ENCODE measurements at regions not wholly inside any gene's neighbourhood (a gene's known extent, or its start where the extent isn't known, plus 50 kb on each side); places are given as distances from the start of the nearest gene placed in this dataset.

DNA sequence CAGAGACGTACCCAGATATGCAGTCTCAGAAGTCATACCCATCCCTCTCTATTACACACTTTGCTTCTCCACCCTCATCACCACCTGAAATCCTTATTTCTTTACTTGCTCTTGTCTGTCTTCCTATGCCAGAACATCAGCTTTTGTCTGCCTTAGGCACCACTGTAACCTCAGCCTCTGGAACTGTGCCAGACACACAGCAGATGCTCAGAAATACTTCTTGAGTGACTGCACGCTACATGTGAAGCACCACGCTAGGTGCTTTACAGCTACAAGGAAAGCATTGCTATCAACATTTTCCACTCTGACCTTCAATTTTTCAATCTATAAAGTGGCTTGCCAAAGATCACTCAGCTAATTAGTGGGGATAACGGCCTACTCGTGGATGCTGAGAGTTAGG lies 226.8 kb downstream of the CHD9NB start:
- TF ChIP-seq, protein P1, sequence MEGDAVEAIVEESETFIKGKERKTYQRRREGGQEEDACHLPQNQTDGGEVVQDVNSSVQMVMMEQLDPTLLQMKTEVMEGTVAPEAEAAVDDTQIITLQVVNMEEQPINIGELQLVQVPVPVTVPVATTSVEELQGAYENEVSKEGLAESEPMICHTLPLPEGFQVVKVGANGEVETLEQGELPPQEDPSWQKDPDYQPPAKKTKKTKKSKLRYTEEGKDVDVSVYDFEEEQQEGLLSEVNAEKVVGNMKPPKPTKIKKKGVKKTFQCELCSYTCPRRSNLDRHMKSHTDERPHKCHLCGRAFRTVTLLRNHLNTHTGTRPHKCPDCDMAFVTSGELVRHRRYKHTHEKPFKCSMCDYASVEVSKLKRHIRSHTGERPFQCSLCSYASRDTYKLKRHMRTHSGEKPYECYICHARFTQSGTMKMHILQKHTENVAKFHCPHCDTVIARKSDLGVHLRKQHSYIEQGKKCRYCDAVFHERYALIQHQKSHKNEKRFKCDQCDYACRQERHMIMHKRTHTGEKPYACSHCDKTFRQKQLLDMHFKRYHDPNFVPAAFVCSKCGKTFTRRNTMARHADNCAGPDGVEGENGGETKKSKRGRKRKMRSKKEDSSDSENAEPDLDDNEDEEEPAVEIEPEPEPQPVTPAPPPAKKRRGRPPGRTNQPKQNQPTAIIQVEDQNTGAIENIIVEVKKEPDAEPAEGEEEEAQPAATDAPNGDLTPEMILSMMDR (IDR thresholded peaks at IDR 0.05; ENCODE audit: extremely low read depth, missing control alignments), result no peak
- DNase-seq (ENCODE audit: low spot score), result no peak

- DNase-seq (ENCODE audit: low spot score), result no peak
- TF ChIP-seq, protein P1 (IDR thresholded peaks at IDR 0.05; ENCODE audit: extremely low read depth, missing control alignments), result no peak
Measured at GRCh38 chr16:52819808-52820207, 232.9 kb downstream of the CHD9NB start.

GRCh38 chr16:52819405-52819804 lies 233.3 kb downstream of the CHD9NB start:
- DNase-seq (ENCODE audit: low spot score), result no peak
- TF ChIP-seq, protein P1 (IDR thresholded peaks at IDR 0.05; ENCODE audit: extremely low read depth, missing control alignments), result no peak

DNA sequence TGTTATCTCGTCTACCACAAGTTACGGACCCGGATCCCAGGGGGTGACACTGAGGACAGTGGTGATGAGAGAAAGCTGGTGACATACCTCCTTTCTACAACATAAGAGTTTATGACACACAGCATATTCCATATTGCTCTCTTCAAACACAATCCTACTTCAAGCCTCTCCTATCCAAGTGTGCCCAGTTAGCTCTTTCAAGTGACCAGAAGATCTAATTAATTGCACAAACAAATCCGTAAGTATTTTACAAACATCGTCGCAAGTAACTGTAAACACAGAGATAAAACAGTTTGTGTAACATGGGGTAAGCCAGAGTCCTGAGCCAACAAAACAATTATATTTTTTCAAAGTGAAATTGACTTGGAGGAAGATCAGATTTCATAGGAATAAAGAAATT lies 235.0 kb downstream of the CHD9NB start:
- DNase-seq (ENCODE audit: low spot score), result no peak
- TF ChIP-seq, protein P1 (IDR thresholded peaks at IDR 0.05; ENCODE audit: extremely low read depth, missing control alignments), result no peak

DNA sequence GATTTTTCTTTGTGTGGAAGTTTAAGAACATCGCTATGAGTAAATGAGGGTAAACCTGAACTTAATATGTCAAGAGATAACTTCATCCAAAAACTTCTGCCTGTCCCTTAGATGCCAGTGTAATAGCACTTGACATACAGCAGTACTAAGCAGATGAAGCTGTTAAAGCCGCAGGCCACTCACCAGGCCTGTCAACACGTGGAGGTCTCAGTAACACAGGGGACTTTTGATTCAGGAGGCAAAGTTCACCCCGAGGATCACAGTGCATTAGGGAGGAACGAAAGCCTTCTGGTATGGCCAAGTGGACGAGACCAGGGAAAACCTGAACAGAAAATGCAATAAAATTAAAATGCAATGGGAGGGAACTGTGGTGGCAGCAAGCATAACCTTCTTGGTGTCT lies 235.7 kb downstream of the CHD9NB start:
- DNase-seq (ENCODE audit: low spot score), result no peak
- TF ChIP-seq, protein P1 (IDR thresholded peaks at IDR 0.05; ENCODE audit: extremely low read depth, missing control alignments), result no peak

DNA sequence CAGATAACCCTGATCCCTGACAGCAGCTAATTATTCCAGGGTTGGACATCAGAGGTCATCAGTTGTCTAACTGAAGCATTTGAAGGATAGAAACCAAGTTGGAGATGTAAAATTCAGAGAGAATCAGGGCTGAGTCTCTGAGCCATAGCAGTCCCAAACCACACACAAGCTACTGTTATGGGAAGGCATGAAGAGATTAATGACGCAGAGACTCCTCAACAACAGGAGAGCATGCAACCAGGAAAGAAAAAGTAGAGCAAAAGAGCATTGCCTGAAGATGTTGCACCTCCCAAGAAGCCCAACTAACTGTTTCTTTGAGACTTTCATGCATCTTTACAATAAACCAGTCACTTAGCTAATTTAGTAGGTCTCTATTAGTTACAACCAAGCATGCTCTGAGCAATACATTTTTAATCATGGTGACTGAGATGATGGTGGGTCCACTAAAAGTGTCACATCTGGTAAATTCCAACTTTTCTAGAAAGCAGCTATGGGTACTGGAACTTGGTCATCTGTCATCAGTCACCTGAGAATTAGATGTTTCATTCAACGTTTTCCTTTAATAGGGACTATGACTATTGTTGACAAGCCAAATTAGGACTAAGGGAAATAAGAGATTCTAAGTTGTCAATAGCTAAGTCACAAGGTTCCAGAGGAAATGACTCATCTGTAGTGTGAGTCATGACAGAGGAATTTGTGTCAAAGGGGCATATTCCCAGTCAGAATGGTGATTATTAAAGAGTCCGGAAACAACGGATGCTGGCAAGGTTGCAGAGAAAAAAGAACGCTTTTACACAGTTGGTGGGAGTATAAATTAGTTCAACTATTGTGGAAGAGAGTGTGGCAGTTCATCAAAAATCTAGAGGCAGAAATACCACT lies 239.8 kb downstream of the CHD9NB start:
- TF ChIP-seq, protein P1 (IDR thresholded peaks at IDR 0.05; ENCODE audit: extremely low read depth, missing control alignments), result no peak

DNA sequence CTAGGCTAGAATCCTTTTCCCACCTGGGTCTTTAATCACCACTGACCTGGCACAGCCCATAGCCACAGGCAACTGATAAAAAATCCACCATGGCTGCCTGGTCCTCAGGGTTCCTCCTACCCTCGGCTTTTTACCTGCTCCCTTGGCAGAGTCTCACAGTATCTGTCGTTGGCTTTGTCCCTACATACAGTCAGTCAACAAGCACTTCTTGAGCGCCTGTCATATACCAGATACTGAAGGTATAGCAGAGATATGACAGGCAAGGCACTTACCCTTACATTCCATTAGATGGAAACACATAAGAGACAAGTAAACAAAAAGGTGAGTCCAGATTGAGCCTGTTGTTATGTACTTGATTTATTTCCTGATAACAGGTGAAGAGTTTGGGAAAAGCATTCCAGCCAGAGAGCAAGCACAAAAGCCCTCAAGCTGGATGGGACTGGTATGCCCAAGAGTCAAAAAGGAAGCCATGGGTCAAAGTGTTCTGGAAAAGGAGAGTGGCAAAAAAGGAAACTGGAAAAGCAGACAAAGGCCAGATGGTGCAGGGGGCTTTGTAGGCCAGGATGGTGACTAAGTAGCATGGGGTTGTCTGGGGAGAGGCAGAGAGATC lies 247.0 kb downstream of the CHD9NB start:
- TF ChIP-seq, protein P1 (IDR thresholded peaks at IDR 0.05; ENCODE audit: extremely low read depth, missing control alignments), result no peak

More for the DNA sequence above, 239.8 kb downstream of the CHD9NB start:
- DNase-seq (ENCODE audit: low spot score), result no peak

More for the DNA sequence above, 247.0 kb downstream of the CHD9NB start:
- no peak for DNase-seq (ENCODE audit: low spot score)

All from GM20000 (cell line).